ENCODE measurements at regions not wholly inside any gene's neighbourhood (a gene's known extent, or its start where the extent isn't known, plus 50 kb on each side); places are given as distances from the start of the nearest gene placed in this dataset.

- H3K9me3 ChIP-seq (ENCODE audit: low read depth) = no peaks in the 10 kb centered on the region
- no peak overlapping the region for H3K27ac ChIP-seq
- H2AFZ ChIP-seq (replicated peaks) = peak overlapping the region; percentile 88
- DNase-seq (ENCODE audit: low spot score) = peak; percentile 87
- peaks cover 38% of the 10 kb centered on the region for H3F3A ChIP-seq (ENCODE audit: low read depth)
- Mint-ChIP-seq H3K27me3 (ENCODE audit: insufficient read depth, low read depth) (peaks cover 10% of the 10 kb centered on the region), H3K4me1 (peaks cover 52% of the 10 kb centered on the region), H3K36me3 (no peaks in the 10 kb centered on the region), H3K4me3 (peak overlapping the region; percentile 82), H3K9me3 (no peaks in the 10 kb centered on the region), H3K27ac (peak overlapping the region; percentile 83)
- H4K20me1 ChIP-seq (ENCODE audit: low read depth) = no peaks in the 10 kb centered on the region
- H3K4me1 ChIP-seq = peaks cover 58% of the 10 kb centered on the region
- H3K4me2 ChIP-seq = peak overlapping the region; percentile 78
- H3K79me2 ChIP-seq (ENCODE audit: low read depth) = no peaks in the 10 kb centered on the region
- no peaks in the 10 kb centered on the region for H3K36me3 ChIP-seq
- H3K9ac ChIP-seq = no peak overlapping the region
- peak overlapping the region; percentile 32 for H3K4me3 ChIP-seq
- no peaks in the 10 kb centered on the region for H3K27me3 ChIP-seq
- TF ChIP-seq CTCF (IDR thresholded peaks at IDR 0.05) (peak; percentile 60), EZH2 (IDR thresholded peaks at IDR 0.05) (no peak)
These were observed 125.5 kb upstream of the ZNF516 start for GRCh38 chr18:76620321-76621170.

GRCh38 chr18:76619621-76620315, 124.7 kb upstream of the ZNF516 start:
- Histone ChIP-seq H3F3A (ENCODE audit: low read depth) (peaks cover 38% of the 10 kb centered on the region), H3K9ac (no peak overlapping the region), H2AFZ (replicated peaks) (peak overlapping the region; percentile 88), H3K27me3 (no peaks in the 10 kb centered on the region), H3K27ac (no peak overlapping the region), H3K4me3 (peak overlapping the region; percentile 32), H3K4me2 (peak overlapping the region; percentile 78), H3K79me2 (ENCODE audit: low read depth) (no peaks in the 10 kb centered on the region), H4K20me1 (ENCODE audit: low read depth) (no peaks in the 10 kb centered on the region), H3K9me3 (ENCODE audit: low read depth) (no peaks in the 10 kb centered on the region), H3K36me3 (no peaks in the 10 kb centered on the region), H3K4me1 (peaks cover 58% of the 10 kb centered on the region)
- Mint-ChIP-seq H3K4me3 (peak overlapping the region; percentile 61), H3K36me3 (no peaks in the 10 kb centered on the region), H3K9me3 (no peaks in the 10 kb centered on the region), H3K4me1 (peaks cover 57% of the 10 kb centered on the region), H3K27ac (peak overlapping the region; percentile 89), H3K27me3 (ENCODE audit: insufficient read depth, low read depth) (peaks cover 10% of the 10 kb centered on the region)
- TF ChIP-seq CTCF (IDR thresholded peaks at IDR 0.05) (no peak), EZH2 (IDR thresholded peaks at IDR 0.05) (no peak), EZH2phosphoT487 (IDR thresholded peaks at IDR 0.05) (no peak)
- DNase-seq (ENCODE audit: low spot score) = peak; percentile 78

- TF ChIP-seq CTCF (IDR thresholded peaks at IDR 0.05) (no peak), EZH2phosphoT487 (IDR thresholded peaks at IDR 0.05) (no peak), EZH2 (IDR thresholded peaks at IDR 0.05) (no peak)
- H3K4me3 Mint-ChIP-seq = peak overlapping the region; percentile 61
- Histone ChIP-seq H3K4me3 (no peak overlapping the region), H3K9ac (no peak overlapping the region), H3K4me1 (peaks cover 58% of the 10 kb centered on the region), H4K20me1 (ENCODE audit: low read depth) (no peaks in the 10 kb centered on the region), H3K27me3 (no peaks in the 10 kb centered on the region), H3K27ac (no peak overlapping the region), H2AFZ (replicated peaks) (no peak overlapping the region), H3K4me2 (peak overlapping the region; percentile 78), H3K79me2 (ENCODE audit: low read depth) (no peaks in the 10 kb centered on the region), H3F3A (ENCODE audit: low read depth) (peaks cover 38% of the 10 kb centered on the region), H3K9me3 (ENCODE audit: low read depth) (no peaks in the 10 kb centered on the region), H3K36me3 (no peaks in the 10 kb centered on the region)
- DNase-seq (ENCODE audit: low spot score) = peak; percentile 32
- peaks cover 57% of the 10 kb centered on the region for H3K4me1 Mint-ChIP-seq
- no peaks in the 10 kb centered on the region for H3K36me3 Mint-ChIP-seq
- no peaks in the 10 kb centered on the region for H3K9me3 Mint-ChIP-seq
- H3K27ac Mint-ChIP-seq = peak overlapping the region; percentile 89
- H3K27me3 Mint-ChIP-seq (ENCODE audit: insufficient read depth, low read depth) = peaks cover 10% of the 10 kb centered on the region
These were observed 124.2 kb upstream of the ZNF516 start for GRCh38 chr18:76619261-76619620.

Data from neural progenitor cell (in vitro differentiated cells).